CD4-positive, CD25-positive, alpha-beta regulatory T cell (primary cell): ENCODE measurements at regions not wholly inside any gene's neighbourhood (a gene's known extent, or its start where the extent isn't known, plus 50 kb on each side); places are given as distances from the start of the nearest gene placed in this dataset.

Experiments used
- ATAC-seq, 2 donors: fragments of 150-1000 bp; cut with Tn5 transposase; one replicate each; pipeline ENCODE4 v1.10.0; 2021; ENCODE audit warnings: low read depth in 2 of 2, moderate number of reproducible peaks in 2 of 2, moderate library complexity in 1 of 2
- DNase-seq, 3 donors: peaks; one replicate each; pipeline versions ENCODE4 v3.0.0 to v3.0.0-alpha.2; 2012 to 2022; ENCODE audit warnings: mixed read lengths in 1 of 3
- H3K27ac ChIP-seq: one replicate; pipeline ENCODE4 v1.7.0; 2013; ENCODE audit warnings: mild to moderate bottlenecking, low read length; ENCODE audit not compliant: insufficient read depth, poor library complexity, severe bottlenecking
- H3K27me3 ChIP-seq: one replicate; pipeline ENCODE4 v1.7.0; 2013; ENCODE audit warnings: low read length; ENCODE audit not compliant: control insufficient read depth, insufficient read depth
- H3K36me3 ChIP-seq: one replicate; pipeline ENCODE4 v1.7.0; 2013; ENCODE audit warnings: mild to moderate bottlenecking, low read length, moderate library complexity; ENCODE audit not compliant: control insufficient read depth, insufficient read depth
- H3K4me1 ChIP-seq: 2 replicates; pipeline ENCODE4 v1.7.0; 2013; ENCODE audit warnings: mild to moderate bottlenecking, low read length; ENCODE audit not compliant: insufficient read depth, control insufficient read depth, poor library complexity, severe bottlenecking
- H3K4me3 ChIP-seq: one replicate; pipeline ENCODE4 v1.7.0; 2013; ENCODE audit warnings: low read depth, mild to moderate bottlenecking, low read length, moderate library complexity
- H3K9me3 ChIP-seq, 2 experiments: 1 replicate in 1 of 2; 2 replicates in 1 of 2; pipeline ENCODE4 v1.7.0; 2013; ENCODE audit warnings: low read length in 2 of 2, mild to moderate bottlenecking in 1 of 2, moderate library complexity in 1 of 2; ENCODE audit not compliant: control insufficient read depth in 2 of 2
- H3K27ac Mint-ChIP-seq, 3 donors: one replicate each; pipeline ENCODE4 v1.8.0; 2020 to 2022; ENCODE audit warnings: mild to moderate bottlenecking in 3 of 3, mixed read lengths in 3 of 3, moderate library complexity in 2 of 3
- H3K27me3 Mint-ChIP-seq: one replicate; pipeline ENCODE4 v1.8.0; 2022; ENCODE audit warnings: mild to moderate bottlenecking, mixed read lengths
- H3K36me3 Mint-ChIP-seq: one replicate; pipeline ENCODE4 v1.8.0; 2020; ENCODE audit warnings: mixed read lengths
- H3K4me1 Mint-ChIP-seq, 4 donors: one replicate each; pipeline ENCODE4 v1.8.0; 2020 to 2022; ENCODE audit warnings: mixed read lengths in 4 of 4, mild to moderate bottlenecking in 1 of 4
- H3K4me3 Mint-ChIP-seq, 4 donors: one replicate each; pipeline ENCODE4 v1.8.0; 2020 to 2022; ENCODE audit warnings: mild to moderate bottlenecking in 4 of 4, mixed read lengths in 4 of 4, moderate library complexity in 3 of 4
- H3K9me3 Mint-ChIP-seq, 7 donors: one replicate each; pipeline ENCODE4 v1.8.0; 2020 to 2022; ENCODE audit warnings: mixed read lengths in 7 of 7, mild to moderate bottlenecking in 3 of 7, moderate library complexity in 2 of 7

- Histone ChIP-seq H3K4me3 (no peak overlapping the region), H3K9me3 (peaks cover 0 to 5% of the 10 kb centered on the region in 2 experiments), H3K36me3 (no peaks in the 10 kb centered on the region), H3K27me3 (no peaks in the 10 kb centered on the region), H3K27ac (no peak overlapping the region), H3K4me1 (no peaks in the 10 kb centered on the region)
- no peak for DNase-seq
- ATAC-seq: no peak
- Mint-ChIP-seq H3K27me3 (no peaks in the 10 kb centered on the region), H3K9me3 (peaks cover 1 to 18% (median 7%) of the 10 kb centered on the region in 7 donors), H3K27ac (no peak overlapping the region), H3K36me3 (no peaks in the 10 kb centered on the region), H3K4me1 (no peaks in the 10 kb centered on the region), H3K4me3 (no peak overlapping the region)
Observed at GRCh38 chr14:44412858-44413569, 94.1 kb downstream of the FSCB start.

- Mint-ChIP-seq H3K4me1 (no peaks in the 10 kb centered on the region), H3K9me3 (peaks cover 0 to 7% (median 3%) of the 10 kb centered on the region in 7 donors), H3K27ac (no peak overlapping the region), H3K27me3 (no peaks in the 10 kb centered on the region), H3K36me3 (no peaks in the 10 kb centered on the region), H3K4me3 (no peak overlapping the region)
- Histone ChIP-seq H3K4me3 (no peak overlapping the region), H3K9me3 (no peaks in the 10 kb centered on the region), H3K27ac (no peak overlapping the region), H3K36me3 (no peaks in the 10 kb centered on the region), H3K27me3 (no peaks in the 10 kb centered on the region), H3K4me1 (no peaks in the 10 kb centered on the region)
- ATAC-seq (no peak), DNase-seq (no peak)
Observed at GRCh38 chr14:44405011-44405486, 102.0 kb downstream of the FSCB start.

DNA sequence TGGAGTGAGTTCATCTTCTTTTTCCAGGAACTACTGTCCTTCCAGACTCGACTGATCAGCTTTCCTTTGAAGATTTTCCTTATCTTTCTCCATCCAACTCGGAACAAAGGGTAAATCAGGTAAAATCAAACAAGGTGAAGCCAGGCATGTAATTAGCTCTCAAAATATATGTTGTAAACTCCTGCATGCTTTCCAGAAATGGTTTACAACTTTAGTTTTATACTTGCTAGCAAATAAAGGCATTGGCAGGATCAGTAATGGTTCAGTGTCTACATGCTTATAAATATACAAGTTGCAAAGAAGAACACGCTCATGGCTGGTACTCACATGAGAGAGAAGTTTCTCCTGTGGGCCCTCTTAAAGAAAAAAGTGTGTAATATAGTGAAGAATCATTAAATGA lies 102.5 kb downstream of the FSCB start:
- no peaks in the 10 kb centered on the region for H3K27me3 ChIP-seq
- H3K4me3 ChIP-seq: no peak overlapping the region
- Mint-ChIP-seq H3K27me3 (no peaks in the 10 kb centered on the region), H3K4me1 (no peaks in the 10 kb centered on the region), H3K27ac (no peak overlapping the region), H3K36me3 (no peaks in the 10 kb centered on the region), H3K4me3 (no peak overlapping the region), H3K9me3 (peaks cover 0 to 12% (median 2%) of the 10 kb centered on the region in 7 donors)
- no peaks in the 10 kb centered on the region for H3K36me3 ChIP-seq
- no peaks in the 10 kb centered on the region for H3K4me1 ChIP-seq
- no peak for ATAC-seq
- H3K27ac ChIP-seq: no peak overlapping the region
- no peaks in the 10 kb centered on the region for H3K9me3 ChIP-seq
- DNase-seq: no peak

DNA sequence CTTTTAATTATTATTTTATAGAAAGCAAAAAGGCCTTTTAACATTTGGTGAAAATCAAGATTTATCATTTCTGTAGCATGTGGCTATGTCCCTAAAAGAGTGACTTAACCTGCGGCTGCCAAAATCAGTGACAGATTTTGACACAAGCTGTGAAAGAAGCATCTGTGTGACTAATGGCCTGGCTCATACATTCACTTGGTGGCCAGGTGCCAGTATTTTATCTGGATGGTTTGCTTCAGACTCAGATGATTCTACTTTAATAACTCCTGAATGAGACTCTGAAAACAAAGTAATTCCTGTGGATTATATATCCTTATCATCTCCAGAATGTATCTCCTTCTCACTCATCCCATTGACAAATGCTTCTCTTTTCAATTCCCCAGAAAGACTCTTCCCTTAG lies 103.0 kb downstream of the FSCB start:
- Mint-ChIP-seq H3K27me3 (no peaks in the 10 kb centered on the region), H3K36me3 (no peaks in the 10 kb centered on the region), H3K4me3 (no peak overlapping the region), H3K27ac (no peak overlapping the region), H3K4me1 (no peaks in the 10 kb centered on the region), H3K9me3 (peaks cover 0 to 12% (median 2%) of the 10 kb centered on the region in 7 donors)
- no peak overlapping the region for H3K27ac ChIP-seq
- H3K4me3 ChIP-seq: no peak overlapping the region
- no peaks in the 10 kb centered on the region for H3K4me1 ChIP-seq
- no peak for DNase-seq
- H3K27me3 ChIP-seq: no peaks in the 10 kb centered on the region
- H3K9me3 ChIP-seq: no peaks in the 10 kb centered on the region
- ATAC-seq: no peak
- no peaks in the 10 kb centered on the region for H3K36me3 ChIP-seq

DNA sequence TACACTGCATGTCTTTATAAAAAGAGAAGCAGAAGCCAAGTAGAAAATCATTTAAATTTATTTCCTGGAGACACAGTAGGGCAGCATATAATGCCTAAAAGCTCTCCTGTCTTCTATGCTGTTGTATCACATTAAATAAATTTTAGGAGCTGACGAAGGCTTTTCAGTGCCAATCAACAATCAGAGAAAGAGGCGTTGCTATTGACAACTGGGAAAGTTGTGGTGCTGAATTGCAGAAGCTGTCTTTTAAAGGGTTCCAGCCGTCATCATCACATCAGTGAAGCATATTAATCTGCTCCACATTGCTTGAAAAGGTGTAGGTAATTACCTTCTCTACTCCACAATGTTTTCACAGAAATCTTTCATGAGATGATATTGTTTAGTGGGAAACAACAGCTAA lies 103.9 kb downstream of the FSCB start:
- Mint-ChIP-seq H3K27ac (no peak overlapping the region), H3K36me3 (no peaks in the 10 kb centered on the region), H3K27me3 (no peaks in the 10 kb centered on the region), H3K4me3 (no peak overlapping the region), H3K9me3 (peaks cover 0 to 12% (median 0%) of the 10 kb centered on the region in 7 donors), H3K4me1 (no peaks in the 10 kb centered on the region)
- no peak overlapping the region for H3K27ac ChIP-seq
- no peaks in the 10 kb centered on the region for H3K9me3 ChIP-seq
- DNase-seq (no peak), ATAC-seq (no peak)
- no peaks in the 10 kb centered on the region for H3K4me1 ChIP-seq
- H3K4me3 ChIP-seq: no peak overlapping the region
- H3K36me3 ChIP-seq: no peaks in the 10 kb centered on the region
- H3K27me3 ChIP-seq: no peaks in the 10 kb centered on the region

DNA sequence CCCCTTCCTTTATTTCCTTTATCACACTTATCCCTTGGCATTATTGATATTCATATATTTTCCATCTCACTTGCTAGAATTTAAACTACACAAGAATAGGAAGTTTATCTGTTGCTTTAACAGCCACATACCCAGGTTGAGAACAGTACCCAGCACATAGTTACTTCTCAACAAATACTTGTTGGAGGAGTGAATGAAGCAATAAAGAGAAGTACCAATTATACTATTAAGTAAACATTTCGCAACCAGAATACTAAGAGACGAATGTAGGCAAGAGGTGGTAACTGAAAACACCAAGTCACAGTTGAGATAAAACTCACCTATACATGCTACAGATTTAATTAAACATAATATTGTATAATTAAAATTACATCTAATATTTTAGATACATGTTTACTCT lies 110.9 kb downstream of the FSCB start:
- no peak for ATAC-seq

GRCh38 chr14:44392984-44393383 lies 114.1 kb downstream of the FSCB start:
- H3K4me3 ChIP-seq: no peak overlapping the region
- H3K9me3 Mint-ChIP-seq: peaks cover 0 to 15% (median 4%) of the 10 kb centered on the region in 7 donors
- no peaks in the 10 kb centered on the region for H3K36me3 Mint-ChIP-seq
- no peak overlapping the region for H3K27ac ChIP-seq
- H3K27me3 Mint-ChIP-seq: no peaks in the 10 kb centered on the region
- ATAC-seq: no peak
- no peaks in the 10 kb centered on the region for H3K9me3 ChIP-seq
- no peaks in the 10 kb centered on the region for H3K36me3 ChIP-seq
- H3K27me3 ChIP-seq: no peaks in the 10 kb centered on the region
- H3K27ac Mint-ChIP-seq: no peak overlapping the region
- no peak overlapping the region for H3K4me3 Mint-ChIP-seq
- DNase-seq: no peak
- no peaks in the 10 kb centered on the region for H3K4me1 ChIP-seq
- no peaks in the 10 kb centered on the region for H3K4me1 Mint-ChIP-seq

More for the DNA sequence above, 110.9 kb downstream of the FSCB start:
- no peaks in the 10 kb centered on the region for H3K36me3 Mint-ChIP-seq
- H3K4me3 ChIP-seq: no peak overlapping the region
- H3K27ac Mint-ChIP-seq: no peak overlapping the region
- H3K9me3 Mint-ChIP-seq: peaks cover 0 to 16% (median 4%) of the 10 kb centered on the region in 7 donors
- no peaks in the 10 kb centered on the region for H3K9me3 ChIP-seq
- H3K27me3 Mint-ChIP-seq: no peaks in the 10 kb centered on the region
- no peak for DNase-seq
- no peaks in the 10 kb centered on the region for H3K4me1 Mint-ChIP-seq
- H3K27ac ChIP-seq: no peak overlapping the region
- H3K27me3 ChIP-seq: no peaks in the 10 kb centered on the region
- H3K4me3 Mint-ChIP-seq: no peak overlapping the region
- no peaks in the 10 kb centered on the region for H3K36me3 ChIP-seq
- no peaks in the 10 kb centered on the region for H3K4me1 ChIP-seq

DNA sequence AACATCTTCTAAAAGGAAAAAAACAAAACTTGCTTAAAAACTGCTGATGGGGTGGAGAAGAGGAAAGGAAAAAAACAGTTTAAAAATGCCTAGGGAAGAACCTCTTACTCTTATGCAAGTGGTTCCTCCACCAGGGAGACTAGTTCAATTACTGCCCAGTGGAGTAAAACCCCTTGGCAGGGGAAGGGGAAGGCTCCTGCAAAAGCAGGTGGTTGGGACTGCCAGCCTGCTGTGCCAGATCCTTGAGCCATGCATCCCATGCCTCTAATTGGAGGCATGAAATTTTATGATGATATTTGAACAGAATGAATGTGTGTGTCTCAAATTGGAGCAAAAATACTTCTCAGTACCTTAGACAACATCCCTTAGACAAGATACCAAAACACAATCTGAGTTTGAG lies 118.8 kb downstream of the FSCB start:
- ATAC-seq (no peak), DNase-seq (no peak)
- no peaks in the 10 kb centered on the region for H3K36me3 Mint-ChIP-seq
- Histone ChIP-seq H3K4me1 (no peaks in the 10 kb centered on the region), H3K27ac (no peak overlapping the region), H3K36me3 (no peaks in the 10 kb centered on the region), H3K9me3 (peaks cover 0 to 4% of the 10 kb centered on the region in 2 experiments), H3K27me3 (no peaks in the 10 kb centered on the region), H3K4me3 (no peak overlapping the region)
- peaks cover 0 to 7% (median 0%) of the 10 kb centered on the region in 7 donors for H3K9me3 Mint-ChIP-seq
- no peak overlapping the region for H3K27ac Mint-ChIP-seq
- H3K27me3 Mint-ChIP-seq: no peaks in the 10 kb centered on the region
- H3K4me1 Mint-ChIP-seq: no peaks in the 10 kb centered on the region
- no peak overlapping the region for H3K4me3 Mint-ChIP-seq
